ENCODE measurements at regions not wholly inside any gene's neighbourhood (a gene's known extent, or its start where the extent isn't known, plus 50 kb on each side); places are given as distances from the start of the nearest gene placed in this dataset.
"Not testable (repeated sequence)": the region's sequence is repeated elsewhere in the genome, so short reads cannot be mapped to it uniquely, and the experiment has no call there.

- intact Hi-C loops (cut with micrococcal nuclease; ENCODE audit: unreplicated experiment): no loop called here
- H3K4me1 Mint-ChIP-seq (ENCODE audit: low read depth, unreplicated experiment): no peaks in the 10 kb centered on the region
- POLR2A ChIA-PET: interaction anchor here (1.0 kb wide), 1 partner anchor 86 kb away, joined by 3 read pairs; no protein-coding TSS in a partner anchor
- CTCF ChIA-PET: no interaction called here
- H3K4me3 ChIP-seq (ENCODE audit: low read depth, low read length): no peak overlapping the region
- no peak for TF ChIP-seq CTCF (IDR thresholded peaks at IDR 0.05; ENCODE audit: insufficient read depth in 1 of 2, low read depth in 1 of 2, low read length in 1 of 2, severe bottlenecking in 1 of 2, unreplicated experiment in 1 of 2)
- no peaks in the 10 kb centered on the region for H3K36me3 ChIP-seq (ENCODE audit: control insufficient read depth, insufficient read depth, low read length)
- no peaks in the 10 kb centered on the region for H3K27me3 ChIP-seq (replicated peaks; ENCODE audit: control insufficient read depth, insufficient read depth, low read length)
- H3K27ac Mint-ChIP-seq (ENCODE audit: unreplicated experiment): no peak overlapping the region
- H3K9me3 ChIP-seq: no peaks in the 10 kb centered on the region
- peaks cover 4% of the 10 kb centered on the region for H3K4me1 ChIP-seq
- H3K27me3 Mint-ChIP-seq (ENCODE audit: insufficient read depth, unreplicated experiment): no peaks in the 10 kb centered on the region
- peaks cover 20% of the 10 kb centered on the region for H3K36me3 Mint-ChIP-seq (ENCODE audit: insufficient read depth, unreplicated experiment)
- BruUV-seq (replicated peaks): no TSS peak
- H3K4me3 Mint-ChIP-seq (ENCODE audit: unreplicated experiment): no peak overlapping the region
- no peaks in the 10 kb centered on the region for H3K9me3 Mint-ChIP-seq (ENCODE audit: unreplicated experiment)
- no peak for DNase-seq
Observed at GRCh38 chr6:27545271-27546046, 72.6 kb upstream of the ZNF184 start.

- Histone ChIP-seq H3K4me1 (peaks cover 4% of the 10 kb centered on the region), H3K27me3 (replicated peaks; ENCODE audit: control insufficient read depth, insufficient read depth, low read length) (no peaks in the 10 kb centered on the region), H3K9me3 (no peaks in the 10 kb centered on the region), H3K36me3 (ENCODE audit: control insufficient read depth, insufficient read depth, low read length) (no peaks in the 10 kb centered on the region), H3K4me3 (ENCODE audit: low read depth, low read length) (no peak overlapping the region)
- intact Hi-C loops (cut with micrococcal nuclease; ENCODE audit: unreplicated experiment): no loop called here
- TF ChIP-seq CTCF (IDR thresholded peaks at IDR 0.05; ENCODE audit: insufficient read depth in 1 of 2, low read depth in 1 of 2, low read length in 1 of 2, severe bottlenecking in 1 of 2, unreplicated experiment in 1 of 2): no peak
- BruUV-seq (replicated peaks): no TSS peak
- ChIA-PET CTCF (no interaction called here), POLR2A (interaction anchor here (1.0 kb wide), 1 partner anchor 87 kb away, joined by 3 read pairs; no protein-coding TSS in a partner anchor)
- Mint-ChIP-seq H3K27ac (ENCODE audit: unreplicated experiment) (no peak overlapping the region), H3K27me3 (ENCODE audit: insufficient read depth, unreplicated experiment) (no peaks in the 10 kb centered on the region), H3K4me1 (ENCODE audit: low read depth, unreplicated experiment) (no peaks in the 10 kb centered on the region), H3K36me3 (ENCODE audit: insufficient read depth, unreplicated experiment) (peaks cover 20% of the 10 kb centered on the region), H3K9me3 (ENCODE audit: unreplicated experiment) (no peaks in the 10 kb centered on the region), H3K4me3 (ENCODE audit: unreplicated experiment) (no peak overlapping the region)
- DNase-seq: no peak
Observed at GRCh38 chr6:27544612-27545260, 71.8 kb upstream of the ZNF184 start.

GRCh38 chr6:27544135-27544534 lies 71.2 kb upstream of the ZNF184 start:
- H3K27me3 ChIP-seq (replicated peaks; ENCODE audit: control insufficient read depth, insufficient read depth, low read length); DNase-seq; H3K9me3 Mint-ChIP-seq (ENCODE audit: unreplicated experiment); H3K27ac Mint-ChIP-seq (ENCODE audit: unreplicated experiment); CTCF ChIA-PET; H3K4me1 ChIP-seq; BruUV-seq (replicated peaks); H3K4me3 ChIP-seq (ENCODE audit: low read depth, low read length); H3K4me3 Mint-ChIP-seq (ENCODE audit: unreplicated experiment); H3K27me3 Mint-ChIP-seq (ENCODE audit: insufficient read depth, unreplicated experiment); intact Hi-C loops (cut with micrococcal nuclease; ENCODE audit: unreplicated experiment); POLR2A ChIA-PET; H3K9me3 ChIP-seq; H3K4me1 Mint-ChIP-seq (ENCODE audit: low read depth, unreplicated experiment); H3K36me3 ChIP-seq (ENCODE audit: control insufficient read depth, insufficient read depth, low read length): not testable (repeated sequence)
- peaks cover 20% of the 10 kb centered on the region for H3K36me3 Mint-ChIP-seq (ENCODE audit: insufficient read depth, unreplicated experiment)
